CD14-positive monocyte (primary cell): ENCODE measurements at regions not wholly inside any gene's neighbourhood (a gene's known extent, or its start where the extent isn't known, plus 50 kb on each side); places are given as distances from the start of the nearest gene placed in this dataset.

Experiments
- DNase-seq, 3 donors: peaks; one replicate each; pipeline ENCODE4 v3.0.0-alpha.2; 2011 to 2022
- H2AFZ ChIP-seq: 2 replicates; pipeline ENCODE4 v1.6.0; 2012; ENCODE audit warnings: mild to moderate bottlenecking, low read depth, low read length, inconsistent platforms; ENCODE audit not compliant: insufficient read depth, poor library complexity, severe bottlenecking
- H3K27ac ChIP-seq, 2 donors: 1 replicate in 1 of 2; 2 replicates in 1 of 2; pipeline ENCODE4 v1.5.1; 2012 to 2013; ENCODE audit warnings: low read length in 2 of 2, control low read depth in 1 of 2, inconsistent platforms in 1 of 2, low read depth in 1 of 2, mild to moderate bottlenecking in 1 of 2
- H3K27me3 ChIP-seq, 2 donors: one replicate each; pipeline versions ENCODE4 v1.6.0 to v1.6.1; 2011 to 2013; ENCODE audit warnings: low read length in 2 of 2; ENCODE audit not compliant: control insufficient read depth in 2 of 2, insufficient read depth in 2 of 2
- H3K36me3 ChIP-seq, 2 donors: replicated peaks in 1 of 2; 1 replicate in 1 of 2; 2 replicates in 1 of 2; pipeline versions ENCODE4 v1.5.1 to v1.6.1; 2012 to 2013; ENCODE audit warnings: low read length in 2 of 2, control low read depth in 1 of 2, inconsistent platforms in 1 of 2, mild to moderate bottlenecking in 1 of 2; ENCODE audit not compliant: insufficient read depth in 2 of 2, control insufficient read depth in 1 of 2
- H3K4me1 ChIP-seq, 2 donors: 1 replicate in 1 of 2; 2 replicates in 1 of 2; pipeline versions ENCODE4 v1.5.1 to v1.6.1; 2012 to 2013; ENCODE audit warnings: low read length in 2 of 2, control low read depth in 1 of 2, inconsistent platforms in 1 of 2, mild to moderate bottlenecking in 1 of 2, moderate library complexity in 1 of 2; ENCODE audit not compliant: insufficient read depth in 2 of 2, control insufficient read depth in 1 of 2
- H3K4me2 ChIP-seq: replicated peaks from 2 replicates; pipeline ENCODE3; 2012; ENCODE audit warnings: low read length, moderate library complexity, mild to moderate bottlenecking; ENCODE audit not compliant: poor library complexity, severe bottlenecking; ENCODE audit errors: extremely low read depth
- H3K4me3 ChIP-seq, 3 experiments: fragments of 200-600 bp in 1 of 3; sonication (generic) in 1 of 3; replicated peaks in 1 of 3; 1 replicate in 2 of 3; 2 replicates in 1 of 3; pipeline ENCODE4 v1.5.1; 2011 to 2013; ENCODE audit warnings: low read length in 3 of 3, mild to moderate bottlenecking in 3 of 3, control low read depth in 2 of 3, low read depth in 2 of 3, inconsistent platforms in 1 of 3, moderate library complexity in 1 of 3
- H3K79me2 ChIP-seq: 2 replicates; pipeline ENCODE4 v1.6.0; 2012; ENCODE audit warnings: mild to moderate bottlenecking, control low read depth, inconsistent platforms, low read length, moderate library complexity; ENCODE audit not compliant: insufficient read depth
- H3K9ac ChIP-seq: 2 replicates; pipeline ENCODE4 v1.6.0; 2017; ENCODE audit warnings: low read length, mild to moderate bottlenecking; ENCODE audit not compliant: insufficient read depth, poor library complexity, severe bottlenecking
- H3K9me3 ChIP-seq, 2 donors: replicated peaks in 1 of 2; 1 replicate in 1 of 2; 2 replicates in 1 of 2; pipeline versions ENCODE4 v1.5.1 to v1.6.1; 2012 to 2013; ENCODE audit warnings: low read length in 2 of 2, control low read depth in 1 of 2; ENCODE audit not compliant: control insufficient read depth in 1 of 2, insufficient read depth in 1 of 2
- H4K20me1 ChIP-seq: 2 replicates; pipeline ENCODE4 v1.6.0; 2012; ENCODE audit warnings: mild to moderate bottlenecking, low read length, control low read depth, moderate library complexity; ENCODE audit not compliant: insufficient read depth
- H3K27ac Mint-ChIP-seq, 7 donors: one replicate each; pipeline ENCODE4 v1.8.0; 2020; ENCODE audit warnings: mild to moderate bottlenecking in 7 of 7, mixed read lengths in 7 of 7, moderate library complexity in 6 of 7, inconsistent platforms in 2 of 7
- H3K27me3 Mint-ChIP-seq, 3 donors: one replicate each; pipeline ENCODE4 v1.8.0; 2021 to 2022; ENCODE audit warnings: low read depth in 3 of 3, mild to moderate bottlenecking in 3 of 3, mixed read lengths in 3 of 3, moderate library complexity in 3 of 3, inconsistent platforms in 1 of 3
- H3K36me3 Mint-ChIP-seq, 2 donors: one replicate each; pipeline ENCODE4 v1.8.0; 2020; ENCODE audit warnings: mixed read lengths in 2 of 2, inconsistent platforms in 1 of 2, mild to moderate bottlenecking in 1 of 2
- H3K4me1 Mint-ChIP-seq: one replicate; pipeline ENCODE4 v1.8.0; 2020; ENCODE audit warnings: mild to moderate bottlenecking, mixed read lengths
- H3K4me3 Mint-ChIP-seq, 2 donors: one replicate each; pipeline ENCODE4 v1.8.0; 2020; ENCODE audit warnings: mild to moderate bottlenecking in 2 of 2, mixed read lengths in 2 of 2, moderate library complexity in 1 of 2
- H3K9me3 Mint-ChIP-seq, 7 donors: one replicate each; pipeline ENCODE4 v1.8.0; 2020 to 2022; ENCODE audit warnings: mixed read lengths in 7 of 7, mild to moderate bottlenecking in 6 of 7, moderate library complexity in 6 of 7, inconsistent platforms in 2 of 7
- CTCF ChIP-seq: fragments of 200-600 bp; IDR thresholded peaks from one replicate; pipeline ENCODE4 v1.8.0; 2022; ENCODE audit warnings: antibody characterized with exemption, mild to moderate bottlenecking
- WGBS: methylation state at CpG from one replicate; pipeline ENCODE4 v1.1.5; 2013; ENCODE audit warnings: missing lambda C conversion rate; ENCODE audit not compliant: insufficient coverage; 5-methylcytosine and 5-hydroxymethylcytosine counted together
- intact Hi-C, 2 donors: fragments of 100-400 bp; cut with micrococcal nuclease; formaldehyde crosslinking; loops; one replicate each; pipeline versions ENCODE4 v1.15.0 to v1.15.1; 2023

- no peaks in the 10 kb centered on the region for H3K4me1 ChIP-seq
These were observed 85.3 kb upstream of the VEPH1 start for GRCh38 chr3:157588386-157589060.

GRCh38 chr3:157586293-157586692 is 83.1 kb upstream of the VEPH1 start:
- peaks cover 1 to 2% (median 2%) of the 10 kb centered on the region in 3 donors for H3K27me3 Mint-ChIP-seq
- H3K4me3 Mint-ChIP-seq, result no peak overlapping the region
- no peaks in the 10 kb centered on the region for H3K36me3 Mint-ChIP-seq
- no peak for DNase-seq
- Histone ChIP-seq H3K79me2 (no peaks in the 10 kb centered on the region), H3K4me1 (no peaks in the 10 kb centered on the region), H4K20me1 (no peaks in the 10 kb centered on the region), H3K9ac (no peak overlapping the region), H3K9me3 (no peaks in the 10 kb centered on the region), H3K4me3 (no peak overlapping the region), H2AFZ (no peak overlapping the region), H3K36me3 (no peaks in the 10 kb centered on the region), H3K27me3 (no peaks in the 10 kb centered on the region), H3K27ac (no peak overlapping the region), H3K4me2 (no peak overlapping the region)
- TF ChIP-seq CTCF, result no peak
- no peak overlapping the region for H3K27ac Mint-ChIP-seq
- no CpG with 5 or more reads among the region's 5 CpGs for WGBS
- H3K4me1 Mint-ChIP-seq, result no peaks in the 10 kb centered on the region
- intact Hi-C loops, result no loop called here
- peaks cover 0 to 24% (median 4%) of the 10 kb centered on the region in 7 donors for H3K9me3 Mint-ChIP-seq

More at GRCh38 chr3:157588386-157589060, 85.3 kb upstream of the VEPH1 start:
- no peaks in the 10 kb centered on the region for H3K27me3 ChIP-seq
- no peak overlapping the region for H3K27ac Mint-ChIP-seq
- H3K27me3 Mint-ChIP-seq, result peaks cover 1 to 4% (median 3%) of the 10 kb centered on the region in 3 donors
- no peaks in the 10 kb centered on the region for H3K9me3 ChIP-seq
- no peak overlapping the region for H2AFZ ChIP-seq
- H3K36me3 ChIP-seq, result no peaks in the 10 kb centered on the region
- H3K9me3 Mint-ChIP-seq, result peaks cover 0 to 19% (median 4%) of the 10 kb centered on the region in 7 donors
- H3K9ac ChIP-seq, result no peak overlapping the region
- no peak overlapping the region for H3K4me2 ChIP-seq
- no peak for DNase-seq
- H4K20me1 ChIP-seq, result no peaks in the 10 kb centered on the region
- H3K4me3 ChIP-seq, result no peak overlapping the region
- no peak overlapping the region for H3K27ac ChIP-seq
- H3K36me3 Mint-ChIP-seq, result no peaks in the 10 kb centered on the region
- no peaks in the 10 kb centered on the region for H3K4me1 Mint-ChIP-seq
- no peaks in the 10 kb centered on the region for H3K79me2 ChIP-seq
- H3K4me3 Mint-ChIP-seq, result no peak overlapping the region
- no peak for TF ChIP-seq CTCF
- intact Hi-C loops, result no loop called here
